Hepatocyte (in vitro differentiated cells): ENCODE measurements at regions not wholly inside any gene's neighbourhood (a gene's known extent, or its start where the extent isn't known, plus 50 kb on each side); places are given as distances from the start of the nearest gene placed in this dataset.

Source experiments
- EZH2 ChIP-seq: fragments of 200-600 bp; sonication (generic); IDR thresholded peaks from 2 replicates; pipeline ENCODE4 v1.6.1; 2016; ENCODE audit warnings: antibody characterized with exemption, mild to moderate bottlenecking, borderline replicate concordance
- EZH2phosphoT487 ChIP-seq: fragments of 200-600 bp; sonication (generic); IDR thresholded peaks from one replicate; pipeline ENCODE4 v1.6.1; 2018; ENCODE audit warnings: antibody characterized with exemption, mild to moderate bottlenecking, low read depth, moderate library complexity; ENCODE audit not compliant: unreplicated experiment, severe bottlenecking
- TF ChIP-seq, protein P1 (sequence below): fragments of 200-600 bp; sonication (generic); IDR thresholded peaks from 2 replicates; pipeline ENCODE4 v1.5.1; 2016; ENCODE audit warnings: antibody characterized with exemption, mild to moderate bottlenecking; ENCODE audit not compliant: poor library complexity

DNA sequence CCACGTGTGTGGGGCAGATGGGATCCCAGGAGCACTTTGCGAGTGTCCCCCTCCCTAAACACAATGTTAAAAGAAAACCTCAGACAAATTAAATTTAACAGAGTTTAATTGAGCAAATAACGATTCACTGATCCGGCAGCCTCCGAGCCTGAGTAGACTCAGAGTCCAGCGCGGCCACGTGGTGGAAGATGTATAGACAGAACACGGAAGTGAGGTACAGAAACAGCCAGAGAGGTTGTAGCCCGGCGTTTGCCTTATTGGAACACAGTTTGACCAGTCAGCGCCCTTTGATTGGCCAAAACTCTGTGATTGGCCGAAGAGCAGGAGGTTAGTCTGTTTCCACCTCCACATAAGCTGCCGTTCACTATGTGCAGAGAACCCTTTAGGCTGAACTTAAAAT is 363.0 kb upstream of the IRX2 start:
- TF ChIP-seq, protein P1, sequence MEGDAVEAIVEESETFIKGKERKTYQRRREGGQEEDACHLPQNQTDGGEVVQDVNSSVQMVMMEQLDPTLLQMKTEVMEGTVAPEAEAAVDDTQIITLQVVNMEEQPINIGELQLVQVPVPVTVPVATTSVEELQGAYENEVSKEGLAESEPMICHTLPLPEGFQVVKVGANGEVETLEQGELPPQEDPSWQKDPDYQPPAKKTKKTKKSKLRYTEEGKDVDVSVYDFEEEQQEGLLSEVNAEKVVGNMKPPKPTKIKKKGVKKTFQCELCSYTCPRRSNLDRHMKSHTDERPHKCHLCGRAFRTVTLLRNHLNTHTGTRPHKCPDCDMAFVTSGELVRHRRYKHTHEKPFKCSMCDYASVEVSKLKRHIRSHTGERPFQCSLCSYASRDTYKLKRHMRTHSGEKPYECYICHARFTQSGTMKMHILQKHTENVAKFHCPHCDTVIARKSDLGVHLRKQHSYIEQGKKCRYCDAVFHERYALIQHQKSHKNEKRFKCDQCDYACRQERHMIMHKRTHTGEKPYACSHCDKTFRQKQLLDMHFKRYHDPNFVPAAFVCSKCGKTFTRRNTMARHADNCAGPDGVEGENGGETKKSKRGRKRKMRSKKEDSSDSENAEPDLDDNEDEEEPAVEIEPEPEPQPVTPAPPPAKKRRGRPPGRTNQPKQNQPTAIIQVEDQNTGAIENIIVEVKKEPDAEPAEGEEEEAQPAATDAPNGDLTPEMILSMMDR = no peak
- TF ChIP-seq EZH2 (no peak), EZH2phosphoT487 (no peak)
